ENCODE measurements at regions not wholly inside any gene's neighbourhood (a gene's known extent, or its start where the extent isn't known, plus 50 kb on each side); places are given as distances from the start of the nearest gene placed in this dataset.

DNA sequence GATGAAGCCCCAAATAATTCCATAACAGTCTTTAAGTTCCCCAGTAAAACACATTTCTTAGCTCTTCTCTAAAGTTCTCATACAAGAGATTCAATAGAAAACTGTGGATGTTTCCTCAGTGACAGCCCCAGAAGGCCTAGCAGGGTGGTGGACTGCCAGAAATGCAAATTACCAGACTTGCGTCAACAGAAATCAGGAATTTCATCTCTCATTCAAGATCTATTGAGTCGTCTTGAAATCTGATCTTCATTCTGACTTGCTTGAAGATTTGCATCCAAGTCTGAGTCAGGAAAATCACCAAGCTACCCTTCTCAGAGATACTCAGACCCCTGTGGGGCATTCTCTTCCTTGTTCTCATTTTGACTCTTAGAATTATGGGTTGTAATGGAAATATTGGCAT, 68.9 kb upstream of the NDP start:
- no peak for DNase-seq (ENCODE audit: low spot score)

DNA sequence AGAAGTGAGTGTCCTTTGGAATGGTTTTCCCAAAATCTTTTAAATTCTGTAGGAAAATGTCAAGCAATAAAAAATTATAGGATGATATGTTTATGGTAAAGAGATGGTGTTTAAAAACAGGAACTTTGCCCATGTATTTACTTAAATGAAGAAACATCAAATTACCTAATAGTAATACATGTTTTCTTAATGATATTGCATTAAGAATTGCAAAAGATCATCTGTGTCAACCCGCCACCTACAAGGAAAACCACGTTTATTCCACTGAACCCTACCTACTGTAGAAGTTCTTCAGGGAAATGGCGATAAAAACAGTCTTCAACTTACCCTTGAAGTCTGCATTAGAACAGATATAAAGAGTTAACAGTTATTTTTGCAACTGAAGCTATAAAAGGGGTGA, 67.2 kb upstream of the NDP start:
- no peak for DNase-seq (ENCODE audit: low spot score)

DNA sequence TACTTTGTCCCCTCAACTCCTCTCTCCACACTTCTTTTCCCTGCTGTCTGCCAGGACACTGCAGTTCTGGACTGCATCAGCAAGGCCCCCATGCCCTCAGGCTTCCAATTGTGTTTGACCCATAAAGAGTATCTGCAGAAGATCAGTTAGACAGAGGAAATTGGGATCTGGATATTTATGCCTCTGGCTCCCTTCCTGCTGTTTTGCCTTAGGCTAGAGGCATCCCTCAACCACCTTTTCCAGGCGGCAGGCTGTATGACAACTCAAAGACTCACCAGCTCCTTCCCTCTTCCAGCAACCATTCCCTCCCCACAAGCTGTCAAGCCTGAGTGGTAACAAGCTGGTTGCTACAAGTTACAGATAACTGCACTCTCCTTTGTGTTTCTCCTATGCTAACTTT, 66.4 kb upstream of the NDP start:
- DNase-seq (ENCODE audit: low spot score): no peak

DNA sequence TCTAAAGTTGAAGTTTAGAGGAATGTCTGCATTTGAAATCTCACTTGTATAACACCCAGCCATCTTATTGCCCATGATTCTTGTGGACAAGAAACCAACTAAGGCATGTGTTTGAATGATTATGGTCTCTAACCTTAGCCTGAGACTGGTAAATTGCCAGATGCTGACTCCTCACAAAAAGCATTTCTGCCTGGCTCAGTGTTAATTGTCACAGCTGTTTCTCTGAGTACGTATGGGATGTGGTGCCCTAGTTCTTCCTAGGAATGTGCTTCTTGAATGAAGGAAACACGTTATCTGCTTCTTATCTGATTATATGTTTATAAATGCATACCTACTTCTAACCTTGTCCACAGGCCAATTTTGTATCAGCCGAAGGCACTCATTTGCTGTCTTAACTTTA, 63.1 kb upstream of the NDP start:
- DNase-seq (ENCODE audit: low spot score): peak; percentile 47

DNA sequence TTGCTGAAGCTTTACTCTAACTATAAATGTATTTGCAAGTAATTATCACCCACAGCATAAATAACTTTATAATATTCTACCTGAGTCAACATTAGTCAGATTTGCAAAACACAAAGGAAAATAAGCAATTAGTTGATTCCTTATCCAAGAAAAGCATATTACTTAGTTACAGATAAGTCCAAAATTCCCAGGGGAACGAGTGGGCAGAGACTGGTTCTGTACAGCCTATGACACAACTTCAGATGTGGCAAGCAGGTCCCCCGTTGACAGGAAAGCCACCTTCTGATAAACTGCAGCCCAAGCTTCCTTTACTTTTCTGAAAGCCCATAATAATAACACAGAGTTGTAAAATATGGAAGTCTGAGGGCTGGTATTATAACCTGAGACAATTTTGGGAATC, 62.4 kb upstream of the NDP start:
- no peak for DNase-seq (ENCODE audit: low spot score)

DNA sequence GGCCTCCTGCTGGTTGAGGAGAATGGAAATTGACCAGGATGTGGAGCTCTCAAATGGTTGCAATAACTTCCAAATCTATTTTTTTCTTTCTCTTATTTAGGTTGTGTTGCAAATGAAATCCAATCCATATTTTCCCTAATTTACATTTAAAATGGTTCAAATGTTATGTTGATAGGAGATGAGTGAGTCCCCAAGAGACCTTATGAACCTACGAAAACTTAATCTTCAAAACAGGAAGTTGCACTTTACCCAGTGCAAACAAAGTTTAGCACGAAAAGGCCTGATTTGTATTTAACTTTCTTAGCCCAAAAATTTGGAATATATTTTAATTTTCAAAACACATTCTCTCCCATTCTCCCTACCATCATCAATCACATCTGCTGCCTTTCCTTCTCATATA, 59.3 kb upstream of the NDP start:
- DNase-seq (ENCODE audit: low spot score): no peak

DNA sequence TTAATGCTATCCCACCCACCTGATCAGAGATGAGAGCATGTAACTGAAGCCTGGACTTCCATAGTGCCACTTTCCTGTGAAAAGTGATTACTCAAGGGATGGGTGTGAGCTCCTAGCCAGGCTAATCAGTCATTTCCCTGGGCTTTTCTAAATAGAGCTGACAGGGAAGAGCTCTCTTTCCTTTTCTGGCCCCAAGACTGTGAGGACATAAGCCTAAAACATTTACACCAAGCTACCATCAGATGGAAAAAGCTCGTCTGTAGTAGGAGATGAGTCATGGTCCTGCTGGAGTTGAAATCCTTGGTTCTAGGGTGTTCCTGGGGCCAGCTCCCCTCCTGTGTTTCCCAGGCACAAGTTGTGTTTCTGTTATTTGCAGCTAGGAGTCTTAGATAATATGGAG, 52.4 kb upstream of the NDP start:
- peak; percentile 38 for DNase-seq (ENCODE audit: low spot score)

All from AG08395 (cell line).